GM18868 (cell line): ENCODE measurements at regions not wholly inside any gene's neighbourhood (a gene's known extent, or its start where the extent isn't known, plus 50 kb on each side); places are given as distances from the start of the nearest gene placed in this dataset.

ENCODE experiments used
- ATAC-seq: cut with Tn5 transposase; IDR thresholded peaks from one replicate; pipeline ENCODE4 v1.9.1; 2021; ENCODE audit warnings: mild to moderate bottlenecking, moderate library complexity; ENCODE audit not compliant: unreplicated experiment

- no peak for ATAC-seq
Measured at GRCh38 chr1:48164571-48164970, 57.9 kb upstream of the SLC5A9 start.

GRCh38 chr1:48160486-48161132 lies 61.9 kb upstream of the SLC5A9 start:
- ATAC-seq: no peak

- ATAC-seq: no peak
Measured at GRCh38 chr1:48139275-48139674, 83.2 kb upstream of the SLC5A9 start.

DNA sequence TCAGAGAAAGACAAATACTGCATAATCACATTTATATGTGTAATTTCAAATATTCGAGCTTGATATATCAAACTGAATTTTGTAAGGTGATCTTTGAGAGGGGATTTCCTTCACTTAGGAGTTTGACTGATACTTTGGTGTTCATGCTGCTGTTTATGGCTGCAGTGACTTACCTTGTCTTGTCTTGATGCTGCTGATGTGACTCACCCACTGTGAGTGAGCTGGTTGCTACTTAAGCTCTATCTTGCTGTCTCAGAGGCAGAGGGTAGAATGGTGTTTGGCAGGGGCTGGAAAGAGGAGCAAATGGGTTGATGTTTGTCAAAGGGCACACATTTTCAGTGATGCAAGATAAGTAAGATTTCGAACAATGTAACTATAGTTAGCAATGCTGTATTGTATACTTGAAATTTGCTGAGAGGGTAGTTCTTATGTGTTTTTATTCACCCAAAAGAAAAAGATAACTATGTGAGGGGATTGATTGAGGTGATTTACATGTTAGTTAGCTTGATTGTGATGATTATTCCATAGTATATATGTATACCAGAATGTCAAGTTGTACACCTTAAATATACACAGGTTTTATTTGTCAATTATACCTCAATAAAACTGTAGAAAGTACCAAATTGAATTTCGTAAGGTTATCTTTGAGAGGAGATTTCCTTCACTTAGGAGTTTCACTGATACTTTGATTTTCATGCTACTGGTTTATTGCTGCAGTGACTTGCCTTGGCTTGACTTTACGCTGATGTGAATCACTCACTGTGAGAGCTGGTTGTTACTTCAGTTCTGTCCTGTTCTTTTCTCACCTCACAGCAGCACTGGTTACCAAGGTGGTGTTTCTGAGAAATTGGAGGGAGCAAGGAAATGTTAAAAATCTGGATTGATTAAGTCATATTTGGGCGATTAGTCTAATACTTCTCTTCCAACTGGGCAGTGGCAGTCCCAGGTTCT lies 94.5 kb upstream of the SLC5A9 start:
- ATAC-seq: no peak

DNA sequence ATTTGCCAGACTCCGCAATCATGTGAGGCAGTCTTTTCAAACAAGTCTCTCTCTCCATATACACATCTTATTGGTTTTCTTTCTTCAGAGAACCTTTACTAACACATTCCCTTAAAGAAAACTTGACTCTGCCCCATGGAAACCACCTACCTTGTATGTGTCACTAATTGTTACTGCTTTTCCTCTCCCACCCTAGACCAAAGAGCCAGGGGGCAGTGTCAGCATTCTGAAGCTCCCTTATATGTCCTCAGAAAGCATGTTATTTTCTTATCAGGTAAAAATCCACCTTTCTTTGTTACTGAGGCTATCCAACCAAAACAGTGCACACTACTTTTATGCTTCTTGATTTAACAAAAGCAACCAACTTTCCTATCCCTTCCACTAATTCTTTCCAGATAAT lies 98.9 kb upstream of the SLC5A9 start:
- ATAC-seq: no peak

- no peak for ATAC-seq
Measured at GRCh38 chr1:48121955-48122354, 100.6 kb upstream of the SLC5A9 start.

DNA sequence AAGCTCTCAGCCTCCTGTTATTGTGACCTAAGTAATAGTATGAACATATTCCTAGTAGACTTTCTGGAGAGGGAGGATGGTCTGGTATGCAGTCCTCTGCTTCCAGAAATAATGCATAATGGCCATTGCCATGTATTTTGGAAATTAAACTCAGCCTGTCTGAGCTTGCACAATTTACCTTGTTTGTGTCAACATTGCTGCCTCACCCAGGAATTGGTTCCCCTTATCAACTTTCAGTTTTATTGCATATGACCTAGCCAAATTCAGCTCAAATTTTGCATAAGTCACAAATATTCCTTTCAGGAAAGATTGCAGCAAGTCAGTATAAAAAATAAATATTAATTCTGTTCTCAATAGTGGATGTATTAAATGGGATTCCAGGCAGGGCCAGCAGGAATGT lies 101.9 kb upstream of the SLC5A9 start:
- ATAC-seq: no peak

GRCh38 chr1:48115835-48116234 lies 106.7 kb upstream of the SLC5A9 start:
- no peak for ATAC-seq

DNA sequence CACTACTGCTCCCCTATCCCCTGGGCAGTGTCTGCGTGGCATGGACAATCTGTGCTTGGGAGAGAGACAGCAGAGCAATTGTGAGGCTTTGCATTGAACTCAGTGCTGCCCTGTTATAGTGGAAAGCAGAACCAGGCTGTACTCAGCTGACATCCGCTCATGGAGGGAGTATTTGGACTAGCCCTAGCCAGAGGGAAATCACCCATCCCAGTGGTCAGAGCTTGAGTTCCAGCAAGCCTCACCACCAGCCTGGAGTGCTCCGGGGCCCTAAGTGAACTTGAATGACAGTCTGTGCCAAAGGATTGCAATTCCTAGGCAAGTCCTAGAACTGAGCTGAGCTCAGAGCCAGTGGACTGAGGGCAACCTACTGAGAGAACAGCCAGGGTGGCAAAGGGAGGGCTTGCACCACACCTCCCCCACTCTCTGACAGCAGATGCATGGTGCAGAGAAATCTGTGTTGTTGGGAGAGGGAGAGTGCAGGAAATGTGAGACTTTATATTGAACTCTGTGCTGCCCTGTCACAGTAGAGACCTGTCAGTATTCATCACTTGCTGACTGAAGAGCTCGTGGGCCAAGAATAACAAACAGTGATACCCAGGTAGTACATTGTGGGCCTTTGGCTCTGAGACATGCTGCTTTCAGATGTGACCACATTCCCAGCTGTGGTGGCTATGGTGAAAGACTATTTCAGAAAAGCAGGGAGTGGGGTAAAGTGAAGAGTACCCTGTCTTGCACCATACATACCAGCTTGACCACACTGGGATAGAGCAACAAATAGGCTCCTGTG lies 107.7 kb upstream of the SLC5A9 start:
- ATAC-seq: no peak

- ATAC-seq: no peak
Measured at GRCh38 chr1:48109390-48110013, 112.3 kb upstream of the TRABD2B start.

GRCh38 chr1:48107516-48107915 lies 110.3 kb upstream of the TRABD2B start:
- no peak for ATAC-seq

- ATAC-seq: no peak
Measured at GRCh38 chr1:48106049-48106448, 108.9 kb upstream of the TRABD2B start.

DNA sequence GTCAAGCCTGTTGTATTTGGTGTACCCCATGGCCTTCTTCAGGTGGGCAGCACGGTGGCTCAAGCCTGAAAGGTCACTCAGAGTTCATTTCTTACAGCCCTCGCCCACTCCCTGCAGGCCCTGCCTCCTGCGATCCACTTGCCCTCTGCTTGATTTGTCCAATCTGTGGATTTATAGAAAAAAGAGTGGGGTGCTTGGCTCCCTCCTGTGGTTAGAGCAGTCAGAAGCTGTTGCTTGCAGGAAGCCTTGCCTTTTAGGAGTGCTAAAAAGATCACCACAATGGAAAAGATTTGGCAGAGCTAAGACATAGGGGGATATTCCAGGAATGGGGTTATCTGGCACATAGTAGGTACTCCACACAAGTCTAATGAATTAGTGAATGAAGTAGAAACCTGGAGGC lies 108.0 kb upstream of the TRABD2B start:
- ATAC-seq: no peak

- no peak for ATAC-seq
Measured at GRCh38 chr1:48103495-48103894, 106.3 kb upstream of the TRABD2B start.

GRCh38 chr1:48102766-48103165 lies 105.6 kb upstream of the TRABD2B start:
- no peak for ATAC-seq

DNA sequence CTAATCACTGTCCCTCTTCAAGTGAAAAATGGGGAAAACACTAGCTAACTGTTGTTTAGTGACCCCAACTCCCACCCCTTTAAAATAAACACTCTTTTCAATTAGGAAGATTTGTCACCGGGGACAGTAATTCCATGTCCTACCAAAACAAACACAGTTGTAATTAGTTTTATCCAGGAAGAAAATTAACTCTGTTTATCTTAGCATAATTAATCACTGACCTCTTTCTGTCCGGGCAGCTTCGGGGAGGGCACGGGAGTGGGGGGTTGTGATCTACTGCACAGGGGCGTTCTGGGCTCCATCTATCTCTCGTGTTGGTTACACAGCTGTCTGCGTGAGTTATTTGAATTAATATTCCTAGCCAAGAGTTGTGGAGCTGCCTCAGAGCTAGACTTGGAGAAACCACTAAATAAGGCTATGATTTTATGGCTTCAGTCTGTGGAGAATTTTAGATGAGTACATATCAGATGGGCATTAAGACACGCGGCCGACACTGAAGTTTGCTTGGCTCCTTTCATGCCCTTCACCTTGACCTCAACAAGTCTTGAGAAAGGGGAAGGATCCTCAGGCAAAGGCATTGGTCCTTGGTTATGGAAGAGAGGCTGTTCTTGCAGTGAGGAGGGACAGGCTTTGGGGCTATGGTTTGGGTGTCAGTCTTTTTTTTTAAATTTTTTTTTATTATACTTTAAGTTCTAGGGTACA lies 102.0 kb upstream of the TRABD2B start:
- no peak for ATAC-seq

GRCh38 chr1:48093696-48094528 lies 96.7 kb upstream of the TRABD2B start:
- ATAC-seq: peak; percentile 99

GRCh38 chr1:48093147-48093546 lies 96.0 kb upstream of the TRABD2B start:
- no peak for ATAC-seq

GRCh38 chr1:48092401-48092800 lies 95.2 kb upstream of the TRABD2B start:
- ATAC-seq: no peak
